ENCODE measurements at regions not wholly inside any gene's neighbourhood (a gene's known extent, or its start where the extent isn't known, plus 50 kb on each side); places are given as distances from the start of the nearest gene placed in this dataset.

GRCh38 chr7:67916571-67917436 lies 920.2 kb downstream of the TYW1 start:
- Histone ChIP-seq H3K4me2 (ENCODE audit: low read length, poor library complexity, severe bottlenecking) (no peak overlapping the region), H3K36me3 (ENCODE audit: control insufficient read depth in 1 of 2, insufficient read depth in 2 of 2, low read depth in 1 of 2, low read length in 2 of 2) (no peaks in the 10 kb centered on the region), H3K4me3 (ENCODE audit: insufficient read depth in 1 of 2, low read depth in 1 of 2, low read length in 2 of 2) (no peak overlapping the region), H4K91ac (ENCODE audit: low read length) (no peak overlapping the region), H3K23ac (ENCODE audit: low read length in 2 of 2) (no peak overlapping the region), H2BK12ac (ENCODE audit: low read length in 2 of 2) (no peak overlapping the region), H2AFZ (ENCODE audit: low read depth, low read length) (no peak overlapping the region), H2AK5ac (ENCODE audit: low read length, severe bottlenecking) (no peak overlapping the region), H2BK15ac (ENCODE audit: low read depth, poor library complexity, severe bottlenecking) (no peak overlapping the region), H3K14ac (ENCODE audit: low read length in 2 of 2) (no peak overlapping the region), H2BK120ac (ENCODE audit: low read depth, low read length) (no peak overlapping the region), H3K27ac (ENCODE audit: low read length, poor library complexity, severe bottlenecking) (no peak overlapping the region), H3K9ac (ENCODE audit: low read length) (no peak overlapping the region), H4K8ac (ENCODE audit: low read length) (no peak overlapping the region), H3K4ac (ENCODE audit: low read depth in 1 of 2, low read length in 2 of 2) (no peak overlapping the region), H3K9me3 (ENCODE audit: control insufficient read depth, low read length) (peaks cover 7% of the 10 kb centered on the region), H3K4me1 (ENCODE audit: control insufficient read depth, insufficient read depth, low read depth, low read length) (no peaks in the 10 kb centered on the region), H3K79me1 (replicated peaks; ENCODE audit: low read length, poor library complexity, severe bottlenecking) (no peaks in the 10 kb centered on the region), H2BK5ac (ENCODE audit: low read depth, low read length, poor library complexity, severe bottlenecking) (no peak overlapping the region), H3K27me3 (ENCODE audit: control insufficient read depth in 1 of 2, insufficient read depth in 1 of 2, low read length in 2 of 2) (no peaks in the 10 kb centered on the region), H3K18ac (ENCODE audit: low read depth in 1 of 2, low read length in 2 of 2) (no peak overlapping the region)
- no peak for DNase-seq
- 63% methylated on average over 6 of the region's 9 CpGs for WGBS

- Histone ChIP-seq H2BK12ac (ENCODE audit: low read length in 2 of 2) (no peak overlapping the region), H3K4ac (ENCODE audit: low read depth in 1 of 2, low read length in 2 of 2) (no peak overlapping the region), H3K79me1 (replicated peaks; ENCODE audit: low read length, poor library complexity, severe bottlenecking) (no peaks in the 10 kb centered on the region), H3K9ac (ENCODE audit: low read length) (no peak overlapping the region), H3K36me3 (ENCODE audit: control insufficient read depth in 1 of 2, insufficient read depth in 2 of 2, low read depth in 1 of 2, low read length in 2 of 2) (no peaks in the 10 kb centered on the region), H4K91ac (ENCODE audit: low read length) (no peak overlapping the region), H2BK120ac (ENCODE audit: low read depth, low read length) (no peak overlapping the region), H3K4me3 (ENCODE audit: insufficient read depth in 1 of 2, low read depth in 1 of 2, low read length in 2 of 2) (no peak overlapping the region), H3K9me3 (ENCODE audit: control insufficient read depth, low read length) (peaks cover 7% of the 10 kb centered on the region), H2BK5ac (ENCODE audit: low read depth, low read length, poor library complexity, severe bottlenecking) (no peak overlapping the region), H3K18ac (ENCODE audit: low read depth in 1 of 2, low read length in 2 of 2) (no peak overlapping the region), H3K27me3 (ENCODE audit: control insufficient read depth in 1 of 2, insufficient read depth in 1 of 2, low read length in 2 of 2) (no peaks in the 10 kb centered on the region), H3K14ac (ENCODE audit: low read length in 2 of 2) (no peak overlapping the region), H3K4me2 (ENCODE audit: low read length, poor library complexity, severe bottlenecking) (no peak overlapping the region), H3K4me1 (ENCODE audit: control insufficient read depth, insufficient read depth, low read depth, low read length) (no peaks in the 10 kb centered on the region), H2AK5ac (ENCODE audit: low read length, severe bottlenecking) (no peak overlapping the region), H4K8ac (ENCODE audit: low read length) (no peak overlapping the region), H3K27ac (ENCODE audit: low read length, poor library complexity, severe bottlenecking) (no peak overlapping the region), H3K23ac (ENCODE audit: low read length in 2 of 2) (no peak overlapping the region), H2BK15ac (ENCODE audit: low read depth, poor library complexity, severe bottlenecking) (no peak overlapping the region), H2AFZ (ENCODE audit: low read depth, low read length) (no peak overlapping the region)
- WGBS = 63% methylated on average over 3 of the region's 3 CpGs
- no peak for DNase-seq
Observed at GRCh38 chr7:67917437-67917755, 920.8 kb downstream of the TYW1 start.

- no peak overlapping the region for H3K14ac ChIP-seq (ENCODE audit: low read length in 2 of 2)
- H4K8ac ChIP-seq (ENCODE audit: low read length) = no peak overlapping the region
- H3K27ac ChIP-seq (ENCODE audit: low read length, poor library complexity, severe bottlenecking) = no peak overlapping the region
- no peak overlapping the region for H2AK5ac ChIP-seq (ENCODE audit: low read length, severe bottlenecking)
- no peak overlapping the region for H4K91ac ChIP-seq (ENCODE audit: low read length)
- no peaks in the 10 kb centered on the region for H3K4me1 ChIP-seq (ENCODE audit: control insufficient read depth, insufficient read depth, low read depth, low read length)
- no peak overlapping the region for H2BK12ac ChIP-seq (ENCODE audit: low read length in 2 of 2)
- no peak overlapping the region for H2BK120ac ChIP-seq (ENCODE audit: low read depth, low read length)
- H2BK15ac ChIP-seq (ENCODE audit: low read depth, poor library complexity, severe bottlenecking) = no peak overlapping the region
- no peaks in the 10 kb centered on the region for H3K79me1 ChIP-seq (replicated peaks; ENCODE audit: low read length, poor library complexity, severe bottlenecking)
- no peak overlapping the region for H3K9ac ChIP-seq (ENCODE audit: low read length)
- no peak overlapping the region for H3K23ac ChIP-seq (ENCODE audit: low read length in 2 of 2)
- H3K4me2 ChIP-seq (ENCODE audit: low read length, poor library complexity, severe bottlenecking) = no peak overlapping the region
- H3K4me3 ChIP-seq (ENCODE audit: insufficient read depth in 1 of 2, low read depth in 1 of 2, low read length in 2 of 2) = no peak overlapping the region
- no peaks in the 10 kb centered on the region for H3K36me3 ChIP-seq (ENCODE audit: control insufficient read depth in 1 of 2, insufficient read depth in 2 of 2, low read depth in 1 of 2, low read length in 2 of 2)
- no peak overlapping the region for H2AFZ ChIP-seq (ENCODE audit: low read depth, low read length)
- H3K18ac ChIP-seq (ENCODE audit: low read depth in 1 of 2, low read length in 2 of 2) = no peak overlapping the region
- H3K4ac ChIP-seq (ENCODE audit: low read depth in 1 of 2, low read length in 2 of 2) = no peak overlapping the region
- H3K27me3 ChIP-seq (ENCODE audit: control insufficient read depth in 1 of 2, insufficient read depth in 1 of 2, low read length in 2 of 2) = no peaks in the 10 kb centered on the region
- WGBS = 67% methylated on average over 3 of the region's 4 CpGs
- no peak overlapping the region for H2BK5ac ChIP-seq (ENCODE audit: low read depth, low read length, poor library complexity, severe bottlenecking)
- peaks cover 7% of the 10 kb centered on the region for H3K9me3 ChIP-seq (ENCODE audit: control insufficient read depth, low read length)
- DNase-seq = no peak
Observed at GRCh38 chr7:67918158-67918557, 921.5 kb downstream of the TYW1 start.

DNA sequence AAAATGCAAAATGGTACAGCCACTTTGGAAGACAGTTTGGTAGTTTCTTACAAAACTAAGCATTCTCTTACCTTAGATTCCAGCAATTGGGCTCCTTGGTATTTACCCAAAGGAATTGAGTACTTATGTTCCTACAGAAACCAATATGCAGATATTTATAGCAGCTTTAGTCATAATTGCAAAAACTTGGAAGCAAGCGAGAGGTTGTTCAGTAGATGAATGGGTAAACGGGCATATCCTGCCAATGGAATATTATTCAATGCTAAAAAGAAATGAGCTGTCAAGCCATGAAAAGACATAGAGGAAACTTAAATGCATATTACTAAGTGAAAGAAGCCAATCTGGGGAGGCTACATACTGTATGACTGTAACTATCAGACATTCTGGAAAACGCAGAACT lies 926.7 kb downstream of the TYW1 start:
- H3K18ac ChIP-seq (ENCODE audit: low read depth in 1 of 2, low read length in 2 of 2) = no peak overlapping the region
- H3K23ac ChIP-seq (ENCODE audit: low read length in 2 of 2) = no peak overlapping the region
- peaks cover 3% of the 10 kb centered on the region for H3K9me3 ChIP-seq (ENCODE audit: control insufficient read depth, low read length)
- H3K4ac ChIP-seq (ENCODE audit: low read depth in 1 of 2, low read length in 2 of 2) = no peak overlapping the region
- H3K9ac ChIP-seq (ENCODE audit: low read length) = no peak overlapping the region
- whole genome bisulfite sequencing = 95% methylated on average over 3 of the region's 3 CpGs
- no peak overlapping the region for H2BK12ac ChIP-seq (ENCODE audit: low read length in 2 of 2)
- H3K27me3 ChIP-seq (ENCODE audit: control insufficient read depth in 1 of 2, insufficient read depth in 1 of 2, low read length in 2 of 2) = no peaks in the 10 kb centered on the region
- H4K8ac ChIP-seq (ENCODE audit: low read length) = no peak overlapping the region
- DNase-seq = no peak
- H3K4me3 ChIP-seq (ENCODE audit: insufficient read depth in 1 of 2, low read depth in 1 of 2, low read length in 2 of 2) = no peak overlapping the region
- no peak overlapping the region for H4K91ac ChIP-seq (ENCODE audit: low read length)
- no peak overlapping the region for H3K27ac ChIP-seq (ENCODE audit: low read length, poor library complexity, severe bottlenecking)
- no peak overlapping the region for H3K4me2 ChIP-seq (ENCODE audit: low read length, poor library complexity, severe bottlenecking)
- no peaks in the 10 kb centered on the region for H3K4me1 ChIP-seq (ENCODE audit: control insufficient read depth, insufficient read depth, low read depth, low read length)
- H3K14ac ChIP-seq (ENCODE audit: low read length in 2 of 2) = no peak overlapping the region
- H2AK5ac ChIP-seq (ENCODE audit: low read length, severe bottlenecking) = no peak overlapping the region
- H2AFZ ChIP-seq (ENCODE audit: low read depth, low read length) = no peak overlapping the region
- no peaks in the 10 kb centered on the region for H3K36me3 ChIP-seq (ENCODE audit: control insufficient read depth in 1 of 2, insufficient read depth in 2 of 2, low read depth in 1 of 2, low read length in 2 of 2)
- H2BK5ac ChIP-seq (ENCODE audit: low read depth, low read length, poor library complexity, severe bottlenecking) = no peak overlapping the region
- no peaks in the 10 kb centered on the region for H3K79me1 ChIP-seq (replicated peaks; ENCODE audit: low read length, poor library complexity, severe bottlenecking)
- H2BK120ac ChIP-seq (ENCODE audit: low read depth, low read length) = no peak overlapping the region
- no peak overlapping the region for H2BK15ac ChIP-seq (ENCODE audit: low read depth, poor library complexity, severe bottlenecking)
